HepG2 (cell line): ENCODE measurements at regions not wholly inside any gene's neighbourhood (a gene's known extent, or its start where the extent isn't known, plus 50 kb on each side); places are given as distances from the start of the nearest gene placed in this dataset.

ENCODE experiments used
- ATAC-seq: fragments of 200-7000 bp; cut with Tn5 transposase; 3 replicates; pipeline ENCODE4 v1.9.1; 2020; ENCODE audit warnings: mild to moderate bottlenecking, moderate library complexity
- BruUV-seq: library from RNA; stranded (reverse); fragments of 400-500 nt; replicated peaks from 2 replicates; lab custom pipeline; 2021; lab: Mats Ljungman, UMichigan
- CTCF ChIA-PET: fragments of 300-600 bp; formaldehyde crosslinking; extraction: SDS; loops from one replicate; lab custom pipeline; 2021; ENCODE audit warnings: low total read pairs, inconsistent platforms, low intra/inter-chr PET ratio; lab: Yijun Ruan, JAX
- POLR2A ChIA-PET: fragments of 350-600 bp; sonication (Branson Sonifier 250); formaldehyde crosslinking; loops from one replicate; lab custom pipeline; 2020; ENCODE audit warnings: antibody characterized with exemption, inconsistent platforms; lab: Yijun Ruan, JAX
- DNase-seq: peaks from one replicate; pipeline ENCODE4 v3.0.0-alpha.2; 2015; ENCODE audit warnings: low spot score
- FAIRE-seq: peaks from 3 replicates; lab custom pipeline; 2011; peaks lifted over from hg19 to GRCh38; lab: Jason Lieb, UNC
- H2AFZ ChIP-seq: one replicate; pipeline ENCODE4 v1.6.1; 2011; ENCODE audit warnings: low read length, inconsistent platforms
- H3K27ac ChIP-seq: fragments of 300-600 bp; 3 replicates; pipeline ENCODE4 v1.8.0; 2011; ENCODE audit warnings: mixed run types, mild to moderate bottlenecking, mixed read lengths, low read length, inconsistent platforms; ENCODE audit not compliant: insufficient read depth; ENCODE audit errors: extremely low read length
- H3K27me3 ChIP-seq, 2 experiments: fragments of 200-600 bp in 1 of 2; 2 replicates in 1 of 2; 3 replicates in 1 of 2; pipeline versions ENCODE4 v1.6.0 to v1.8.0; 2011; ENCODE audit warnings: low read length in 2 of 2, mild to moderate bottlenecking in 2 of 2, moderate library complexity in 2 of 2, inconsistent platforms in 1 of 2; ENCODE audit not compliant: insufficient read depth in 2 of 2, control insufficient read depth in 1 of 2
- H3K36me3 ChIP-seq, 2 experiments: fragments of 200-600 bp in 1 of 2; replicated peaks in 1 of 2; 2 replicates in 1 of 2; 3 replicates in 1 of 2; pipeline versions ENCODE4 v1.5.1 to v1.8.0; 2011; ENCODE audit warnings: low read length in 2 of 2, inconsistent platforms in 1 of 2; ENCODE audit not compliant: insufficient read depth in 2 of 2, control insufficient read depth in 1 of 2
- H3K4me1 ChIP-seq: 2 replicates; pipeline ENCODE4 v1.5.1; 2012; ENCODE audit warnings: low read length, inconsistent platforms; ENCODE audit not compliant: insufficient read depth
- H3K4me2 ChIP-seq: 2 replicates; pipeline ENCODE4 v1.6.0; 2011; ENCODE audit warnings: low read depth, low read length, inconsistent platforms
- H3K4me3 ChIP-seq, 3 experiments: fragments of 200-600 bp in 1 of 3; sonication (generic), shearing (Covaris generic) in 1 of 3; replicated peaks in 1 of 3; 2 replicates each; pipeline ENCODE4 v1.5.1; 2011 to 2016; ENCODE audit warnings: low read length in 3 of 3, inconsistent platforms in 2 of 3, low read depth in 2 of 3, mild to moderate bottlenecking in 2 of 3, control low read depth in 1 of 3, mixed read lengths in 1 of 3; ENCODE audit not compliant: insufficient read depth in 1 of 3
- H3K79me2 ChIP-seq: one replicate; pipeline ENCODE4 v1.6.1; 2011; ENCODE audit warnings: low read length, inconsistent platforms; ENCODE audit not compliant: insufficient read depth
- H3K9ac ChIP-seq: 2 replicates; pipeline ENCODE4 v1.6.0; 2011; ENCODE audit warnings: mild to moderate bottlenecking, low read depth, low read length, inconsistent platforms; ENCODE audit not compliant: insufficient read depth
- H3K9me3 ChIP-seq: 2 replicates; pipeline ENCODE4 v1.5.1; 2012; ENCODE audit warnings: mild to moderate bottlenecking, low read length
- H4K20me1 ChIP-seq: 2 replicates; pipeline ENCODE4 v1.6.0; 2011; ENCODE audit warnings: inconsistent platforms, mild to moderate bottlenecking, low read length, moderate library complexity; ENCODE audit not compliant: insufficient read depth
- BATF2 ChIP-seq: sonication (generic); formaldehyde crosslinking; IDR thresholded peaks from 2 replicates; pipeline ENCODE4 v1.8.0; 2022; ENCODE audit warnings: mild to moderate bottlenecking, missing genetic modification reagents, moderate library complexity
- HMG20B ChIP-seq: conservative IDR thresholded peaks from 2 replicates; pipeline ENCODE4 v1.6.1; 2016; ENCODE audit warnings: missing genetic modification reagents, missing compliant biosample characterization
- IKZF4 ChIP-seq: sonication (generic); formaldehyde crosslinking; IDR thresholded peaks from 2 replicates; pipeline ENCODE4 v1.5.1; 2020; ENCODE audit warnings: borderline replicate concordance, mild to moderate bottlenecking, low read depth, missing genetic modification reagents; ENCODE audit errors: not compliant biosample characterization
- MBNL3 ChIP-seq: fragments of 250-450 bp; sonication (Bioruptor Pico); conservative IDR thresholded peaks from 2 replicates; pipeline ENCODE4 v1.8.0; 2022; ENCODE audit warnings: mild to moderate bottlenecking, inconsistent platforms
- MEF2D ChIP-seq: sonication (generic); formaldehyde crosslinking; IDR thresholded peaks from 2 replicates; pipeline ENCODE4 v1.5.1; 2020; ENCODE audit warnings: mild to moderate bottlenecking, missing genetic modification reagents
- RXRA ChIP-seq: sonication (generic); formaldehyde crosslinking; IDR thresholded peaks from 2 replicates; pipeline ENCODE4 v1.5.1; 2020; ENCODE audit warnings: missing genetic modification reagents
- SRSF9 ChIP-seq: fragments of 200-400 bp; formaldehyde crosslinking; IDR thresholded peaks from 2 replicates; pipeline ENCODE4 v1.6.1; 2018; ENCODE audit warnings: borderline replicate concordance, mild to moderate bottlenecking, low read depth, low read length; ENCODE audit not compliant: insufficient read depth, poor library complexity, severe bottlenecking
- TCF7L2 ChIP-seq: IDR thresholded peaks from 2 replicates; pipeline ENCODE4 v1.6.1; 2011; ENCODE audit warnings: mild to moderate bottlenecking, low read depth, low read length, moderate library complexity
- ZBTB1 ChIP-seq: sonication (generic); formaldehyde crosslinking; IDR thresholded peaks from 2 replicates; pipeline ENCODE4 v1.4.0; 2020; ENCODE audit warnings: missing genetic modification reagents, borderline replicate concordance
- ZNF260 ChIP-seq: sonication (generic); formaldehyde crosslinking; IDR thresholded peaks from 2 replicates; pipeline ENCODE4 v1.4.0; 2020; ENCODE audit warnings: missing genetic modification reagents, low read depth, mild to moderate bottlenecking, borderline replicate concordance
- ZNF580 ChIP-seq: IDR thresholded peaks from 2 replicates; pipeline ENCODE4 v1.6.1; 2016; ENCODE audit warnings: low read depth, borderline replicate concordance
- ZNF614 ChIP-seq: IDR thresholded peaks from 2 replicates; pipeline ENCODE4 v1.6.1; 2018; ENCODE audit warnings: missing biosample characterization, missing genetic modification reagents, inconsistent platforms, borderline replicate concordance
- ZNF724P ChIP-seq: sonication (generic); formaldehyde crosslinking; IDR thresholded peaks from 2 replicates; pipeline ENCODE4 v1.8.0; 2022; ENCODE audit warnings: missing genetic modification reagents, borderline replicate concordance
- ZNF841 ChIP-seq: sonication (generic); formaldehyde crosslinking; IDR thresholded peaks from 2 replicates; pipeline ENCODE4 v1.8.1; 2023; ENCODE audit warnings: missing genetic modification reagents, borderline replicate concordance
- WGBS: methylation state at CpG from one replicate; pipeline ENCODE4 v1.1.6; 2017; ENCODE audit warnings: low lambda C conversion rate; 5-methylcytosine and 5-hydroxymethylcytosine counted together
- in situ Hi-C: cut with HindIII; loops from 2 replicates; pipeline ENCODE4 v1.10.0; 2017; ENCODE audit warnings: low pct_unique_long_range_greater_than_20kb; ENCODE audit not compliant: extremely low pct_ligation_motif_present
- intact Hi-C: fragments of 100-400 bp; cut with micrococcal nuclease; formaldehyde crosslinking; loops from one replicate; pipeline ENCODE4 v1.10.0; 2022; ENCODE audit not compliant: unreplicated experiment

- TF ChIP-seq TCF7L2 (no peak), MEF2D (CRISPR knock-in tag) (no peak)
Measured at GRCh38 chr3:107061466-107061865, 315.8 kb upstream of the CCDC54 start (continued).

GRCh38 chr3:107062310-107062709 is 314.9 kb upstream of the CCDC54 start:
- ChIA-PET POLR2A (no interaction called here), CTCF (no interaction called here)
- H3K79me2 ChIP-seq: no peaks in the 10 kb centered on the region
- TF ChIP-seq ZNF614 (CRISPR knock-in tag) (no peak), RXRA (CRISPR knock-in tag) (no peak), ZBTB1 (no peak), SRSF9 (no peak), ZNF841 (CRISPR knock-in tag) (no peak), ZNF580 (CRISPR knock-in tag) (no peak), HMG20B (no peak), ZNF724P (CRISPR knock-in tag) (no peak), ZNF260 (CRISPR knock-in tag) (no peak), MBNL3 (CRISPR knock-in tag) (no peak), BATF2 (no peak), IKZF4 (CRISPR knock-in tag) (no peak)
- intact Hi-C loops: no loop called here
- no TSS peak for BruUV-seq
- H3K4me2 ChIP-seq: no peak overlapping the region
- 0% methylated on average over 1 of the region's 1 CpG for WGBS
- in situ Hi-C loops: no loop called here
- FAIRE-seq: no peak
- DNase-seq: no peak
- ATAC-seq: no peak
- no peak overlapping the region for H3K9ac ChIP-seq
- H3K4me3 ChIP-seq: no peak overlapping the region
- H3K4me1 ChIP-seq: no peaks in the 10 kb centered on the region
- H4K20me1 ChIP-seq: no peaks in the 10 kb centered on the region
- H3K27me3 ChIP-seq: no peaks in the 10 kb centered on the region
- no peak overlapping the region for H3K27ac ChIP-seq
- no peak overlapping the region for H2AFZ ChIP-seq
- no peaks in the 10 kb centered on the region for H3K9me3 ChIP-seq
- no peaks in the 10 kb centered on the region for H3K36me3 ChIP-seq
